ENCODE measurements at regions not wholly inside any gene's neighbourhood (a gene's known extent, or its start where the extent isn't known, plus 50 kb on each side); places are given as distances from the start of the nearest gene placed in this dataset.

- TF ChIP-seq TAF7 (optimal IDR thresholded peaks at IDR 0.05; ENCODE audit: borderline replicate concordance, low read depth, low read length) (no peak), JUN (IDR thresholded peaks at IDR 0.05; ENCODE audit: low read depth, low read length) (no peak), CBX8 (IDR thresholded peaks at IDR 0.05; ENCODE audit: borderline replicate concordance, low read depth, low read length) (no peak), KDM4A (IDR thresholded peaks at IDR 0.05; ENCODE audit: low read depth, low read length, severe bottlenecking) (no peak), BCL11A (IDR thresholded peaks at IDR 0.05; ENCODE audit: low read depth in 2 of 2, low read length in 2 of 2) (no peak), GABPA (IDR thresholded peaks at IDR 0.05; ENCODE audit: borderline replicate concordance, insufficient read depth, low read length) (no peak), EZH2 (IDR thresholded peaks at IDR 0.05; ENCODE audit: low read depth, low read length, severe bottlenecking) (no peak), SP2 (IDR thresholded peaks at IDR 0.05; ENCODE audit: low read length) (no peak), TBP (IDR thresholded peaks at IDR 0.05; ENCODE audit: low read depth, low read length) (no peak), EGR1 (IDR thresholded peaks at IDR 0.05; ENCODE audit: borderline replicate concordance, low read depth, low read length) (no peak), RAD21 (IDR thresholded peaks at IDR 0.05 in 1 of 2, conservative IDR thresholded peaks at IDR 0.05 in 1 of 2; ENCODE audit: low read depth in 2 of 2, low read length in 2 of 2) (no peak), YY1 (IDR thresholded peaks at IDR 0.05; ENCODE audit: low read depth, low read length) (no peak)
- Histone ChIP-seq H3K79me2 (ENCODE audit: control insufficient read depth in 1 of 2, insufficient read depth in 2 of 2, low read length in 2 of 2) (peaks cover 0 to 14% of the 10 kb centered on the region in 2 experiments; a peak in 1 of 4 replicates), H3K14ac (ENCODE audit: insufficient read length) (no peak overlapping the region), H3K27me3 (replicated peaks in 1 of 4; ENCODE audit: control insufficient read depth in 3 of 4, extremely low read depth in 1 of 4, insufficient read depth in 3 of 4, low read length in 3 of 4) (no peaks in the 10 kb centered on the region; a peak in 1 of 7 replicates), H2BK12ac (ENCODE audit: low read depth, low read length) (no peak overlapping the region), H3K56ac (replicated peaks; ENCODE audit: insufficient read length, low read depth, low read length) (no peak overlapping the region), H2AFZ (ENCODE audit: low read length) (no peak overlapping the region), H3K9ac (replicated peaks in 1 of 4; ENCODE audit: extremely low read depth in 1 of 4, low read depth in 3 of 4, low read length in 3 of 4) (no peak overlapping the region), H2BK20ac (ENCODE audit: low read length) (no peak overlapping the region), H3K79me1 (ENCODE audit: low read depth, low read length) (peaks cover 2% of the 10 kb centered on the region; the same call in 1 of the 2 replicates), H2BK120ac (replicated peaks; ENCODE audit: low read depth, low read length) (no peak overlapping the region), H3K27ac (ENCODE audit: low read depth, low read length) (no peak overlapping the region), H2BK15ac (ENCODE audit: low read length) (no peak overlapping the region), H3K4me3 (ENCODE audit: extremely low read depth in 1 of 4, insufficient read depth in 2 of 4, low read depth in 3 of 4, low read length in 4 of 4) (no peak overlapping the region), H3K23me2 (ENCODE audit: low read depth, low read length) (no peaks in the 10 kb centered on the region), H2BK5ac (ENCODE audit: low read depth, low read length) (no peak overlapping the region; the same call in 1 of the 2 replicates), H4K20me1 (replicated peaks in 1 of 2; ENCODE audit: control insufficient read depth in 1 of 2, insufficient read depth in 2 of 2, low read length in 2 of 2) (peaks cover 5 to 7% of the 10 kb centered on the region in 2 experiments), H3K23ac (ENCODE audit: insufficient read length) (no peak overlapping the region), H3K36me3 (ENCODE audit: control insufficient read depth in 2 of 4, insufficient read depth in 4 of 4, low read length in 3 of 4) (no peaks in the 10 kb centered on the region), H3K4me2 (ENCODE audit: insufficient read depth in 1 of 2, low read depth in 2 of 2, low read length in 2 of 2) (no peak overlapping the region), H4K91ac (replicated peaks; ENCODE audit: insufficient read length, low read length) (no peak overlapping the region), H3K4me1 (replicated peaks in 1 of 4; ENCODE audit: control insufficient read depth in 3 of 4, insufficient read depth in 4 of 4, low read length in 3 of 4) (peaks cover 0 to 3% (median 1%) of the 10 kb centered on the region in 4 experiments; a peak in 4 of 7 replicates), H2AK5ac (ENCODE audit: low read depth, low read length) (no peak overlapping the region), H3K18ac (ENCODE audit: extremely low read depth, low read length) (no peak overlapping the region), H3K4ac (replicated peaks; ENCODE audit: insufficient read length, low read depth, low read length) (no peak overlapping the region), H3K9me3 (ENCODE audit: insufficient read depth in 2 of 2, low read depth in 1 of 2, low read length in 1 of 2) (no peaks in the 10 kb centered on the region), H4K8ac (ENCODE audit: extremely low read depth, insufficient read depth, low read length) (no peak overlapping the region), H4K5ac (ENCODE audit: insufficient read length, low read depth, low read length) (no peak overlapping the region)
- DNase-seq (ENCODE audit: low read depth in 1 of 2, low spot score in 2 of 2) (no peak), FAIRE-seq (no peak)
- POLR2A ChIA-PET (ENCODE audit: partially characterized antibody) = interaction anchor here (2.0 kb wide), 1 partner anchor 64 kb away, joined by 8 read pairs; the partner anchor contains the start of gene TNRC6B
- 85% methylated on average over 2 of the region's 2 CpGs; no CpG with 5 or more reads in 1 of the 2 experiments for WGBS, 2 experiments (ENCODE audit: extremely low coverage in 1 of 2, insufficient coverage in 1 of 2, insufficient read length in 1 of 2, insufficient replicate concordance in 2 of 2, low coverage in 1 of 2, low lambda C conversion rate in 2 of 2, missing lambda C conversion rate in 1 of 2)
- CTCF ChIA-PET (ENCODE audit: partially characterized antibody) = interaction anchor here (1.6 kb wide), 1 partner anchor 35 kb away, joined by 4 read pairs; no protein-coding TSS in a partner anchor
Observed at GRCh38 chr22:40113696-40114095, 64.0 kb upstream of the TNRC6B start.
